Common myeloid progenitor, CD34-positive (primary cell): ENCODE measurements at regions not wholly inside any gene's neighbourhood (a gene's known extent, or its start where the extent isn't known, plus 50 kb on each side); places are given as distances from the start of the nearest gene placed in this dataset.

Experiments used
- CTCF ChIA-PET: fragments of 350-600 bp; sonication (Branson Sonifier 250); formaldehyde crosslinking; loops from one replicate; lab custom pipeline; 2021; ENCODE audit warnings: antibody characterized with exemption; lab: Charles Lee
- POLR2A ChIA-PET: fragments of 350-600 bp; sonication (Branson Sonifier 250); formaldehyde crosslinking; loops from one replicate; lab custom pipeline; 2021; ENCODE audit warnings: antibody characterized with exemption; lab: Charles Lee
- DNase-seq, 3 donors: peaks; one replicate each; pipeline versions ENCODE4 v3.0.0 to v3.0.0-alpha.2; 2013
- H3K27ac ChIP-seq, 2 experiments: 1 replicate in 1 of 2; 2 replicates in 1 of 2; pipeline ENCODE4 v1.7.0; 2013; ENCODE audit warnings: inconsistent platforms in 2 of 2, low read length in 2 of 2, mild to moderate bottlenecking in 2 of 2, low read depth in 1 of 2, moderate library complexity in 1 of 2; ENCODE audit not compliant: severe bottlenecking in 2 of 2, insufficient read depth in 1 of 2, poor library complexity in 1 of 2
- H3K27me3 ChIP-seq, 5 experiments: replicated peaks in 2 of 5; 1 replicate in 3 of 5; 2 replicates in 2 of 5; pipeline versions ENCODE4 v1.6.1 to v1.7.0; 2013; ENCODE audit warnings: low read length in 4 of 5, mild to moderate bottlenecking in 2 of 5, moderate library complexity in 2 of 5, inconsistent platforms in 1 of 5; ENCODE audit not compliant: insufficient read depth in 5 of 5, control insufficient read depth in 4 of 5
- H3K36me3 ChIP-seq, 4 experiments: 1 replicate in 2 of 4; 2 replicates in 2 of 4; pipeline versions ENCODE4 v1.6.1 to v1.7.0; 2013; ENCODE audit warnings: low read length in 3 of 4, control low read depth in 1 of 4, mild to moderate bottlenecking in 1 of 4; ENCODE audit not compliant: control insufficient read depth in 4 of 4, insufficient read depth in 4 of 4
- H3K4me1 ChIP-seq, 4 experiments: 1 replicate in 3 of 4; 2 replicates in 1 of 4; pipeline versions ENCODE4 v1.6.1 to v1.7.1; 2013; ENCODE audit warnings: low read length in 3 of 4, mild to moderate bottlenecking in 3 of 4, control low read depth in 1 of 4, inconsistent platforms in 1 of 4, moderate library complexity in 1 of 4; ENCODE audit not compliant: control insufficient read depth in 4 of 4, insufficient read depth in 4 of 4; ENCODE audit errors: control extremely low read depth in 1 of 4
- H3K4me3 ChIP-seq, 7 experiments: 1 replicate in 4 of 7; 2 replicates in 3 of 7; pipeline versions ENCODE4 v1.5.1 to v1.7.0; 2013; ENCODE audit warnings: mild to moderate bottlenecking in 7 of 7, low read length in 6 of 7, moderate library complexity in 6 of 7, inconsistent platforms in 2 of 7, low read depth in 2 of 7, control low read depth in 1 of 7; ENCODE audit not compliant: insufficient read depth in 4 of 7, control insufficient read depth in 1 of 7; ENCODE audit errors: extremely low read depth in 1 of 7
- H3K9me3 ChIP-seq, 5 experiments: 1 replicate in 4 of 5; 2 replicates in 1 of 5; pipeline versions ENCODE4 v1.6.1 to v1.7.1; 2013; ENCODE audit warnings: low read length in 4 of 5, mild to moderate bottlenecking in 2 of 5, inconsistent platforms in 1 of 5, low read depth in 1 of 5, moderate library complexity in 1 of 5; ENCODE audit not compliant: control insufficient read depth in 4 of 5, insufficient read depth in 2 of 5; ENCODE audit errors: control extremely low read depth in 1 of 5
- WGBS: methylation state at CpG from one replicate; pipeline ENCODE4 v1.1.5; 2013; ENCODE audit not compliant: insufficient coverage; 5-methylcytosine and 5-hydroxymethylcytosine counted together

DNA sequence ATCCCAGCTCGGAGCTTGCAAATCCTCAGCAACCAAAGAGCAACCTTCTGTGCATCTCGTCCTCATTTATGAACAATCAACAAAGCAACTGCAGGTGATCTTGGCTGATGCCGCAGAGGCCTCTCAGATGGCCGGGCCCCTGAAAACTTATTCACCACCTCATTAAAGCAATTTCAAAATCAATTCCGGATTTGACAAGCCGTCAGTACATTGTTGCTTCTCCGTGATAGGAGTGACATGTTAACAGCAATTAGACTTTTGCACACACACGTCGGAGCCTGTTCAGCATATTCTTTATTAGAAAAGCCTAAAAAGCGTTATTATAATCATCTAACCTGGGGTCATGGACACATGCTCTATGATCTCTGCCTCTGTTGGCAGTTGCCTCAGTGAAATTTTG, 183.1 kb upstream of the CXCR4 start:
- ChIA-PET CTCF (no interaction called here), POLR2A (no interaction called here)
- Histone ChIP-seq H3K9me3 (no peaks in the 10 kb centered on the region), H3K4me3 (no peak overlapping the region), H3K27ac (no peak overlapping the region), H3K27me3 (no peaks in the 10 kb centered on the region), H3K36me3 (no peaks in the 10 kb centered on the region), H3K4me1 (no peaks in the 10 kb centered on the region)
- no peak for DNase-seq
- 98% methylated on average over 10 of the region's 10 CpGs for WGBS

DNA sequence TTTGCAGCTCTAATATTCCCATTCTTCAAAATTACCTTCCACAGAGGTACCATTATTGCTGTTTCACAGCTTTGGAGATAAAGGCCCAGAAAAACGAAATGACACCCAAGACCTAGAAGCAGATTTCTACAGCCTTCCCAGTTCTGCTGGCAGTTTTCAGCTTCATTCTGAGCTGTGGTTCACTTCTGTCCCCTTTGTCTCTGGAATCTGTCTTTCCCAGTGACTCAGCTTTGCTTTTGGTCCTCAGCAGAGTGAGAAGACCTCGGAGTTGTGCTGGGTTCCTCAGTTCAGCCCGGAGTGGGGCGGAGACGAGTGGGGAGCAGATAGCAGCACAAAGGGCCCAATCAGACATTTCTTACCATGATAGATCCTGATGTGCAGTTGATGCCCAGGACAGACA, 180.7 kb upstream of the CXCR4 start:
- Histone ChIP-seq H3K4me1 (no peaks in the 10 kb centered on the region), H3K27me3 (no peaks in the 10 kb centered on the region), H3K9me3 (no peaks in the 10 kb centered on the region), H3K36me3 (no peaks in the 10 kb centered on the region), H3K27ac (no peak overlapping the region), H3K4me3 (no peak overlapping the region)
- DNase-seq: no peak
- POLR2A ChIA-PET: no interaction called here
- CTCF ChIA-PET: no interaction called here
- 100% methylated on average over 5 of the region's 5 CpGs for WGBS

GRCh38 chr2:136297994-136298393, 180.0 kb upstream of the CXCR4 start:
- CTCF ChIA-PET: no interaction called here
- H3K27me3 ChIP-seq: no peaks in the 10 kb centered on the region
- no peak overlapping the region for H3K4me3 ChIP-seq
- no peak for DNase-seq
- H3K4me1 ChIP-seq: no peaks in the 10 kb centered on the region
- WGBS: 100% methylated on average over 2 of the region's 4 CpGs
- no peak overlapping the region for H3K27ac ChIP-seq
- H3K36me3 ChIP-seq: no peaks in the 10 kb centered on the region
- no peaks in the 10 kb centered on the region for H3K9me3 ChIP-seq
- POLR2A ChIA-PET: no interaction called here

DNA sequence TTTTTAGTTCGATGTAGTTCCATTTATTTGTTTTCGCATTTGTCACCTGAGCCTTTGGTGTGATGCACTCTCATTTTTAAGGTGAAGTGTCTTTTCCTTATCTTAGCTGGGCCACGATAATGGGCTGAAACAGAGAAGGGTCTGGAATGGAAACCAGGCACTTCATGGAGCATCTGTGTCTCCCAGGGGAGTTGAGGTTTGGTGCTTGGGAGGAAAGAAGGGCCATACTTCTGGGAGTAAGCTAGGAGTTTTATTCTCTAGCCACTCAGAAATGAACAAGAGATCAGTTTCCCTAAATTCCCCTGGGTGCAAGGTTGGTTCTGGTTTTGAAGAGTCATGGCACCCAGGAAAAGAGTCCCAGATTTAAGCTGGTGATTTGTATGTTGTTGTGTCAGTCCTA, 179.4 kb upstream of the CXCR4 start:
- Histone ChIP-seq H3K9me3 (no peaks in the 10 kb centered on the region), H3K36me3 (no peaks in the 10 kb centered on the region), H3K4me3 (no peak overlapping the region), H3K27ac (no peak overlapping the region), H3K27me3 (no peaks in the 10 kb centered on the region), H3K4me1 (no peaks in the 10 kb centered on the region)
- POLR2A ChIA-PET: interaction anchor here (0.6 kb wide), 1 partner anchor 16 kb away, joined by 3 read pairs; no protein-coding TSS in a partner anchor
- CTCF ChIA-PET: no interaction called here
- WGBS: 67% methylated on average over 3 of the region's 3 CpGs
- no peak for DNase-seq

- H3K36me3 ChIP-seq: no peaks in the 10 kb centered on the region
- peaks cover 0 to 14% (median 0%) of the 10 kb centered on the region in 5 experiments for H3K9me3 ChIP-seq
- POLR2A ChIA-PET: no interaction called here
- CTCF ChIA-PET: interaction anchor here (1.2 kb wide), 1 partner anchor 14 kb away, joined by 4 read pairs; no protein-coding TSS in a partner anchor
- no peaks in the 10 kb centered on the region for H3K4me1 ChIP-seq
- 100% methylated on average over 1 of the region's 1 CpG for WGBS
- H3K4me3 ChIP-seq: no peak overlapping the region
- no peaks in the 10 kb centered on the region for H3K27me3 ChIP-seq
- DNase-seq: no peak
- H3K27ac ChIP-seq: no peak overlapping the region
Measured at GRCh38 chr2:136295168-136295567, 177.2 kb upstream of the CXCR4 start.

DNA sequence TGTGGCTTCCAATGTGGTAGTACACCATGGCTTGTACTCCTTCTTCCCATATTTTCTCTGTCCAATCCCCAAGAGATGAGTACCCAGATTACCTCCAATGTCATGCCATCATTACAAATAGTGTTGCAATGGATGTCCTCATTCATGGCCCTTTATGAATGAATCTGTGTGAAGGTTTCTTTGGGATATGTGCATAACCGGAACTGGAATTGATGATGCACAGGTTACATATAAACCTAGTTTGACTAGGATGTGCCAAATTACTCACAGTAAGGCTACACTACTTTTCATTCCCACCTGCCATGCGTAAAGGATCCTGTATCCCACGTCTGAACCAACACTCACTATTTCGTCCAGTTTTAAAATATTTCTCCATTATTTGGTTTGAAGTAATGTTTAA, 173.9 kb upstream of the CXCR4 start:
- Histone ChIP-seq H3K27me3 (no peaks in the 10 kb centered on the region), H3K27ac (no peak overlapping the region), H3K4me3 (no peak overlapping the region), H3K36me3 (no peaks in the 10 kb centered on the region), H3K9me3 (peaks cover 0 to 14% (median 0%) of the 10 kb centered on the region in 5 experiments), H3K4me1 (no peaks in the 10 kb centered on the region)
- WGBS: no CpG with 5 or more reads among the region's 4 CpGs
- DNase-seq: no peak
- POLR2A ChIA-PET: interaction anchor here (1.0 kb wide), 1 partner anchor 9 kb away, joined by 3 read pairs; no protein-coding TSS in a partner anchor
- CTCF ChIA-PET: no interaction called here

DNA sequence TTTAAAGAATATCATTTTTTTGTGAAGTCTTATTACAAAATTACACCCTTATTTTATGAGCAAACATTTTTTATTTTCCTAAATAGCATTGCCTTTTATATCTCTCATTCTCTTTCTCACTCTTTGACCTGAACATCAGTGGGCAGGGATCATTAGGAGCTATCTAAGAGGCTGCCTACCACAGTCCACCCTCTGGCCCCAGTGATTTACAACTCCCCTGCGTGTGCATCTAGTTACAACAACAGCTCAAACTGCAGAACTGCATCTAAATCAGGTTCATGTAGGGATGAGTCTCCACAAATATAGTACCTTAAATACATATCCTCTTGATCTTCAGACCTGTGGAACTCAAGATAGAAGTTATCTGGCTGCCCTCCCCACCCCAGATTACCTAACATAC, 172.4 kb upstream of the CXCR4 start:
- H3K4me3 ChIP-seq: no peak overlapping the region
- 100% methylated on average over 1 of the region's 1 CpG for WGBS
- H3K4me1 ChIP-seq: no peaks in the 10 kb centered on the region
- H3K27me3 ChIP-seq: no peaks in the 10 kb centered on the region
- no peaks in the 10 kb centered on the region for H3K36me3 ChIP-seq
- H3K27ac ChIP-seq: no peak overlapping the region
- DNase-seq: no peak
- ChIA-PET POLR2A (no interaction called here), CTCF (no interaction called here)
- H3K9me3 ChIP-seq: peaks cover 0 to 14% (median 0%) of the 10 kb centered on the region in 5 experiments
